ENCODE measurements at regions not wholly inside any gene's neighbourhood (a gene's known extent, or its start where the extent isn't known, plus 50 kb on each side); places are given as distances from the start of the nearest gene placed in this dataset.

DNA sequence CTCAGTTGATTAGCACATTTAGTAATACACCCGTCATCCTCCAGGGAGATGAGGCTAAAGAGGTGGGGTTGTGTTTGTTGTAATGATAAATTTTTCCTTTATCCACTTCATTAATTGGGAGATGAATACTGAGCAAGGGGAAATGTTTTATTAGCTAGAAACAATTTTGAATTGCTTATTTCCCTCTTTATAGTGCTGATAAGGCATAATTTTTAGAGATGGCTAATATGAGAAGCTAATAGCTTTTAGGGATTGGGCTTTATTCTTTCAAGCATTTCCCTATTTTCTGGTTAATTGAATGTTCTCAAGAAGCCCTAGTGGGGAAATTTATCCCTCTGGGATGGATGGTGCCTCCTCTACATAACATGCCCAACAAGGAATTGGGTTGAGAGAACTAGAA lies 365.2 kb upstream of the IGFBP7 start:
- ATAC-seq (ENCODE audit: low FRiP score) (no peak), DNase-seq (ENCODE audit: low spot score) (no peak)
- TF ChIP-seq, protein P1, sequence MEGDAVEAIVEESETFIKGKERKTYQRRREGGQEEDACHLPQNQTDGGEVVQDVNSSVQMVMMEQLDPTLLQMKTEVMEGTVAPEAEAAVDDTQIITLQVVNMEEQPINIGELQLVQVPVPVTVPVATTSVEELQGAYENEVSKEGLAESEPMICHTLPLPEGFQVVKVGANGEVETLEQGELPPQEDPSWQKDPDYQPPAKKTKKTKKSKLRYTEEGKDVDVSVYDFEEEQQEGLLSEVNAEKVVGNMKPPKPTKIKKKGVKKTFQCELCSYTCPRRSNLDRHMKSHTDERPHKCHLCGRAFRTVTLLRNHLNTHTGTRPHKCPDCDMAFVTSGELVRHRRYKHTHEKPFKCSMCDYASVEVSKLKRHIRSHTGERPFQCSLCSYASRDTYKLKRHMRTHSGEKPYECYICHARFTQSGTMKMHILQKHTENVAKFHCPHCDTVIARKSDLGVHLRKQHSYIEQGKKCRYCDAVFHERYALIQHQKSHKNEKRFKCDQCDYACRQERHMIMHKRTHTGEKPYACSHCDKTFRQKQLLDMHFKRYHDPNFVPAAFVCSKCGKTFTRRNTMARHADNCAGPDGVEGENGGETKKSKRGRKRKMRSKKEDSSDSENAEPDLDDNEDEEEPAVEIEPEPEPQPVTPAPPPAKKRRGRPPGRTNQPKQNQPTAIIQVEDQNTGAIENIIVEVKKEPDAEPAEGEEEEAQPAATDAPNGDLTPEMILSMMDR (IDR thresholded peaks at IDR 0.05) = no peak

DNA sequence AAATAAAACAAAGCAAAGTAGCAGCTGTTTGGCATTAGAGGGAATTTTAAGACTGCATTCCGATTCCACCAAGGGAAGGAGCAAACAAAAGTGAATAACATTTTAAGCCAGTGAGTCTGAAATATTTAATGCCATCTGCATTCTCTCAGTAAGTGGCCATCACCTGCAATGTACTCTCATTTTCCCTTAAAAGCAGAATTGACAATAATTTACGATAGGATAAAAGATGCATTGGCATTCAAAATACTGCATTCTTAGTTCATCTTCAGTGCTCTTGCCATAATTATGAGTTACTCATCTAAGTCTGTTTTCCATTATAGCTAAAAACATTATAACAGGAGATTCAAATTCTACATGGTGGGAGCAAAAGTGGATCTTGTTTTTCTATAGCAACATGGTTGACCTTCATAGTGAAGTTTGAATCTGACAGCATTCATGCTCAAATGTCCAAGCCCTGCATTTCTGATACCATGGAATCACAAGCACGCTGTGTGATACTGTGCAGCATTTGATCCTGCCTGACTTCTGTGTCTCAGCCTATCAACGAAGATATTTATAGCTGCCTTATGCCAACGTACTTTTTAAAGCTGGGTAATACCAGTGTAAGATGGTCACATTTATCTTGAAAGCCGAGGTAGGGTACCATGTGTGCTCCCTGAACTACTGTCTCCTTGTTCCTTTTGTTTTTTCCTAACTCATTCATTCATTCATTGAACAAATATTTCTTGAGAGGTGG lies 355.3 kb upstream of the IGFBP7 start:
- TF ChIP-seq, protein P1 (IDR thresholded peaks at IDR 0.05) = no peak
- no peak for DNase-seq (ENCODE audit: low spot score)
- no peak for ATAC-seq (ENCODE audit: low FRiP score)

DNA sequence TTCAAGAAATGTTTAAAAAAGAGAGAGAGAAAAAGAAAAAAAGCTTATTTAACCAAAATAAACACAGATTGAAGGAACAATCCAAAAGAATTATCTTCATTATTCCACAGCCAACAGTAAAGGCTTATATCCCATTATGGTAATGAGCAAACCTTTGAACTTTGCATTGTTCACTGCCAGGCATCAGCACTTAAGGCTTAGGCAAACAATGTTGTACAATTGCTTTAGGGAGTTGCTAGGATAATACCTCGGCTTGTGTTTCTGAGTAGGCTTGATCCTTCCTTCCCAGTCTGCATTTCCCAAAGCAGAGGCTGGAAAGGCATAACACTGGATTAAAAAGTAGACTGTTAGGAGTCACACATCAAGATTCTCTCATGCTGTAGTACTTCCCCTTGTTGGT lies 352.7 kb upstream of the IGFBP7 start:
- ATAC-seq (ENCODE audit: low FRiP score) = no peak
- DNase-seq (ENCODE audit: low spot score) = no peak
- TF ChIP-seq, protein P1 (IDR thresholded peaks at IDR 0.05) = no peak

DNA sequence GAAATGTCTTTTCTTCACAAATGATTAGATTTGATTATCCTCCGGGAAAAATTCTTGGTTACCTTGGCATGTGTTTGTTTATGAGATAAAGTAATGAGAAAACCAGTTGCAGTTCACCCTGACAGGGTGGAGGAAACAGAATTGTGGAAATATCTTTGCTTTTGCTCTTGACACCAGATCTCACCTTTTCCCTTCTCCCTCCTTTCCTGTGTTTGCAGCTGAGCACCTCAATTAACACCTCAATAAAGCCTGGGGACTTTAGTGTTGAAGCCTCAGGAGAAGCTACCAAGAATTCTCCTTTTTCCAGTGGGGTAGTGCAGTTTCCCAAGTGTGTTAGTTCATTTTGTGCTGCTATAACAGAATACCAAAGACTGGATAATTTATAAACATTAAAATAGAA lies 350.8 kb upstream of the IGFBP7 start:
- TF ChIP-seq, protein P1 (IDR thresholded peaks at IDR 0.05) = no peak
- DNase-seq (ENCODE audit: low spot score) (no peak), ATAC-seq (ENCODE audit: low FRiP score) (no peak)

DNA sequence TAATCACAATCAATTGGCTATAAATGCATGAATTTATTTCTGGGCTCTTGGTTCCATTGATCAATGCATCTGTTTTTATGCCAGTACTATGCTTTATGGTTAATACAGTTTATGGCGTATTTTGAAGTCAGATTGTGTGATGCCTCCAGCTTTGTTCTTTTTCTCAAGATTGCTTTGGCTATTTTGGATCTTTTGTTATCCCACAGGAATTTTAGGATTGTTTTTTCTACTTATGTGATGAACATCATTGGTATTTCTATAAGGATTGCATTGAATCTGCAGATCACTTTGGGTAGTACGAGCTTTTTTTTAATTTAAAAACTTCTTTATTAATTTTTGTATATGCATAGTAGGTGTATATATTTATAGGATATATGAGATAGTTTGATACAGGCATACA lies 338.7 kb upstream of the IGFBP7 start:
- DNase-seq (ENCODE audit: low spot score) (no peak), ATAC-seq (ENCODE audit: low FRiP score) (no peak)

DNA sequence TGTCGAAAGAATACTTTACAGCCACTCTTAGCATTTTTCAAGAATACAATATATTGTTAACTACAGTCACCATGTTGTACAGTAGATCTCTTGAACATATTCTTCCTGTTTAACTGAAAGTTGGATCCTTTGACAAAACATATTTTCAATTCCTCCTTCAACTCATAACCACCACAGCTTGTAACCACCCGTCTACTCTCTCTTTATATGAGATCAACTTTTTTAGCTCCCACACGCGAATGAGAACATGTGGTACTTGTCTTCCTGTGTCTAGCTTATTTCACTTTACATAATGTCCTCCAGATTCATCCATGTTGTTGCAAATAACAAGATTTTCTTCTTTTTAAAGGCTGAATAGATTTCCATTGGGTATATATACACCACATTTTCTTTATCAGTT lies 338.3 kb upstream of the IGFBP7 start:
- no peak for DNase-seq (ENCODE audit: low spot score)
- no peak for ATAC-seq (ENCODE audit: low FRiP score)

More for the DNA sequence above, 338.7 kb upstream of the IGFBP7 start:
- TF ChIP-seq, protein P1 (IDR thresholded peaks at IDR 0.05) = no peak

DNA sequence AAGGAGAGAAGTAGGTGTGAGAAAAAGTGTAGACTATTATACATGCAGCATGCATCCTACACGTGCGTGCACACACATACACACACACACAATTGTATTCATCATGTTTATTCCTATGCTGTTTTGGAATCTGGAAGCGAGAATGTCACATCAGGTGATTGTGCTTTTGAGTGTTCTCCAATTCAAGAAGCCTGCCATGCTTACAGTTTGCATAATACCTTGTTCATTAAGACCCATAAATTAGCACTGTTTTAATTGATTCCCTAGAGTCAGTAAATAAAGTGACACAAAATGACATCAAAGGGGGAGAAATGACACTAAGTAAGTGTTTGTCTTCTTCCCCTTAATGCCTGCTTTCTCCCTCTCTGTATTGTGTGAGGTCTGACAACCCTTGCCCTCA lies 336.1 kb upstream of the IGFBP7 start:
- TF ChIP-seq, protein P1 (IDR thresholded peaks at IDR 0.05) = no peak
- ATAC-seq (ENCODE audit: low FRiP score) (no peak), DNase-seq (ENCODE audit: low spot score) (no peak)

More for the DNA sequence above, 338.3 kb upstream of the IGFBP7 start:
- TF ChIP-seq, protein P1 (IDR thresholded peaks at IDR 0.05) = no peak

All from omental fat pad (tissue), 3 donors.